Ishikawa (cell line): ENCODE measurements at regions not wholly inside any gene's neighbourhood (a gene's known extent, or its start where the extent isn't known, plus 50 kb on each side); places are given as distances from the start of the nearest gene placed in this dataset.

Source experiments
- CREB1 ChIP-seq: IDR thresholded peaks from 2 replicates; pipeline ENCODE4 v1.6.1; 2012; ENCODE audit warnings: low read depth
- EGR1 ChIP-seq: IDR thresholded peaks from 2 replicates; pipeline ENCODE4 v1.6.1; 2012
- EP300 ChIP-seq: IDR thresholded peaks from 2 replicates; pipeline ENCODE4 v1.6.1; 2012; ENCODE audit warnings: borderline replicate concordance
- FOXM1 ChIP-seq: IDR thresholded peaks from 2 replicates; pipeline ENCODE4 v1.6.1; 2012; ENCODE audit warnings: low read depth, borderline replicate concordance
- MAX ChIP-seq: IDR thresholded peaks from 2 replicates; pipeline ENCODE4 v1.6.1; 2012
- NFIC ChIP-seq: IDR thresholded peaks from 2 replicates; pipeline ENCODE4 v1.6.1; 2012
- RAD21 ChIP-seq: IDR thresholded peaks from 2 replicates; pipeline ENCODE4 v1.6.1; 2012; ENCODE audit warnings: low read depth
- REST ChIP-seq: IDR thresholded peaks from 2 replicates; pipeline ENCODE4 v1.6.1; 2012; ENCODE audit warnings: low read depth, mild to moderate bottlenecking
- TAF1 ChIP-seq: IDR thresholded peaks from 2 replicates; pipeline ENCODE4 v1.6.1; 2012; ENCODE audit warnings: low read depth, mild to moderate bottlenecking
- TCF12 ChIP-seq: IDR thresholded peaks from 2 replicates; pipeline ENCODE4 v1.6.1; 2012; ENCODE audit warnings: low read depth
- USF1 ChIP-seq: IDR thresholded peaks from 2 replicates; pipeline ENCODE4 v1.6.1; 2012
- YY1 ChIP-seq: IDR thresholded peaks from 2 replicates; pipeline ENCODE4 v1.6.1; 2012; ENCODE audit warnings: low read depth
- ZBTB7A ChIP-seq: IDR thresholded peaks from 2 replicates; pipeline ENCODE4 v1.6.1; 2012; ENCODE audit warnings: low read depth

GRCh38 chr5:145466533-145466932 lies 368.6 kb downstream of the PRELID2 start:
- TF ChIP-seq NFIC (no peak), ZBTB7A (no peak), REST (no peak), YY1 (no peak), RAD21 (no peak), CREB1 (no peak), USF1 (no peak), FOXM1 (no peak), TAF1 (no peak), EGR1 (no peak), EP300 (no peak), TCF12 (no peak), MAX (no peak)
